AG04450 (cell line): ENCODE measurements at regions not wholly inside any gene's neighbourhood (a gene's known extent, or its start where the extent isn't known, plus 50 kb on each side); places are given as distances from the start of the nearest gene placed in this dataset.

ENCODE experiments used
- CTCF ChIA-PET: fragments of 300-600, 350-600 bp; formaldehyde crosslinking; extraction: SDS; loops from one replicate; lab custom pipeline; 2022; ENCODE audit warnings: antibody characterized with exemption, inconsistent platforms; lab: Charles Lee
- POLR2A ChIA-PET: fragments of 350-600 bp; formaldehyde crosslinking; extraction: SDS; loops from one replicate; lab custom pipeline; 2021; ENCODE audit warnings: antibody characterized with exemption, inconsistent platforms; lab: Yijun Ruan, JAX
- DNase-seq: peaks from one replicate; pipeline ENCODE4 v3.0.0-alpha.2; 2011; ENCODE audit warnings: low read depth, low spot score
- H3K27ac ChIP-seq: one replicate; pipeline ENCODE4 v1.5.1; 2012; ENCODE audit warnings: low read depth, low read length, control low read depth
- H3K27me3 ChIP-seq: one replicate; pipeline ENCODE4 v1.6.0; 2012; ENCODE audit warnings: low read length; ENCODE audit not compliant: control insufficient read depth, insufficient read depth
- H3K4me3 ChIP-seq: 2 replicates; pipeline ENCODE4 v1.5.1; 2011; ENCODE audit warnings: mild to moderate bottlenecking, low read depth, low read length, control low read depth
- H3K9me3 ChIP-seq: 2 replicates; pipeline ENCODE4 v1.5.1; 2012; ENCODE audit warnings: low read length; ENCODE audit not compliant: control insufficient read depth, insufficient read depth
- TF ChIP-seq, protein P1 (sequence below): IDR thresholded peaks from 2 replicates; pipeline ENCODE4 v1.5.1; 2011; ENCODE audit warnings: low read depth, low read length, control low read depth, inconsistent platforms

DNA sequence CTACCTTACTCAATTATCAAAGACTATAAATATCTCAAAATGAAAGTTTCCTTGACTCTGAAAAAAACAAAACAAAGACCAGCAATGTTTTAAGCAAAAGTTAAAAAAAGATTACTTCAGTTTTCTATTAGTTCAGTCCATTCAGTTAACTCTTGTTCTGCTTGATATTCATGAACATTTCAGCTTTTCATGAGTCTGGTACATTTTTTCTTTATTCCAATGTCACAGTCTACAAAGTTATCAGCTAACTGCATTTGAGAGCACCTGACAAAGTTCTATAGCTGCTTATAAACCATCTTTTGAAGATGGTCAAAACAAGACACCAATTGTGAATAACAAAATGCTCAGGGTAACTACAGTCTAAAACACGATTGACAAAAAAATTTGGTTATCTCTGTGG lies 156.1 kb upstream of the NOX3 start:
- Histone ChIP-seq H3K9me3 (peaks cover 3% of the 10 kb centered on the region; the same call in 1 of the 2 replicates), H3K27me3 (no peaks in the 10 kb centered on the region), H3K4me3 (no peak overlapping the region), H3K27ac (no peak overlapping the region)
- ChIA-PET CTCF (no interaction called here), POLR2A (no interaction called here)
- no peak for DNase-seq
- TF ChIP-seq, protein P1, sequence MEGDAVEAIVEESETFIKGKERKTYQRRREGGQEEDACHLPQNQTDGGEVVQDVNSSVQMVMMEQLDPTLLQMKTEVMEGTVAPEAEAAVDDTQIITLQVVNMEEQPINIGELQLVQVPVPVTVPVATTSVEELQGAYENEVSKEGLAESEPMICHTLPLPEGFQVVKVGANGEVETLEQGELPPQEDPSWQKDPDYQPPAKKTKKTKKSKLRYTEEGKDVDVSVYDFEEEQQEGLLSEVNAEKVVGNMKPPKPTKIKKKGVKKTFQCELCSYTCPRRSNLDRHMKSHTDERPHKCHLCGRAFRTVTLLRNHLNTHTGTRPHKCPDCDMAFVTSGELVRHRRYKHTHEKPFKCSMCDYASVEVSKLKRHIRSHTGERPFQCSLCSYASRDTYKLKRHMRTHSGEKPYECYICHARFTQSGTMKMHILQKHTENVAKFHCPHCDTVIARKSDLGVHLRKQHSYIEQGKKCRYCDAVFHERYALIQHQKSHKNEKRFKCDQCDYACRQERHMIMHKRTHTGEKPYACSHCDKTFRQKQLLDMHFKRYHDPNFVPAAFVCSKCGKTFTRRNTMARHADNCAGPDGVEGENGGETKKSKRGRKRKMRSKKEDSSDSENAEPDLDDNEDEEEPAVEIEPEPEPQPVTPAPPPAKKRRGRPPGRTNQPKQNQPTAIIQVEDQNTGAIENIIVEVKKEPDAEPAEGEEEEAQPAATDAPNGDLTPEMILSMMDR = no peak

DNA sequence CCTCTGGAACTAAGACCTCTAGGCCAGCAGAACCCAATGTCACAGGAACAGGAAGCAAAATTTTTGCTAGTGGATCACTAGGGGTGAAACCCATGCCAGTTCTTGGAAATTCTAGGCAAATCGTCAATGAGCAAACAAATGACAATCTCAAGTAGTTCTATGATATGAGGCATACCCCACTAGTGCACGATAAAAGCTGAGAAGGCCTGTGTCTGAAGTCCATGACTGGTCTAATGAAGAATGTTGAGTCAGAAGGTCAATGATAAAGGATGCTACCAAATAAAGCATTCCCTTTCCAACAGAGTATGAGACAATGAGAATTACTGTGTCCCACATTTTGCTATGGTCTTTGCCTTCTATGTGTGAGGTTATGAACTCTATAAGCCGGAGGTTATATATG lies 149.4 kb upstream of the NOX3 start:
- H3K27ac ChIP-seq = no peak overlapping the region
- H3K4me3 ChIP-seq = no peak overlapping the region
- POLR2A ChIA-PET = no interaction called here
- no peaks in the 10 kb centered on the region for H3K9me3 ChIP-seq
- CTCF ChIA-PET = no interaction called here
- DNase-seq = no peak
- H3K27me3 ChIP-seq = no peaks in the 10 kb centered on the region
- TF ChIP-seq, protein P1 = no peak

DNA sequence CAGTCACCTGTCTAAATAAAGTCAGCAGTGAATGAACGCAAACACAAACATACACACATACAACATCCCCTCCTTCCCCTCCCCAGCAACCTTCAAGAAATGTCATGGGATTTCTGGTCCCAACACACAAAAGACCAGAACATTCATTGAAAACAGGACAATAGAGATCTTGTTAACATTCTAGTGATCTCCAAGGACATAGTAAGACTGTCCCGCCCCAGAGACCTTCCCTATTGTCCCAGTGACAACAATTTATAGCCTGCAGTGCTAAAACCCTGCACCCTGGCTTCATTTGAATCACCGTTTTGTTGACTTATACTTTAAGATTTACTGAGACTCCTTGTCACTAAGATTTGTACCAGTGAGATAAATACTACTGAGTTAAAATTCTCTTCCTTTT lies 143.9 kb upstream of the NOX3 start:
- Histone ChIP-seq H3K27me3 (no peaks in the 10 kb centered on the region), H3K9me3 (no peaks in the 10 kb centered on the region), H3K27ac (no peak overlapping the region), H3K4me3 (no peak overlapping the region)
- CTCF ChIA-PET = no interaction called here
- TF ChIP-seq, protein P1 = no peak
- POLR2A ChIA-PET = no interaction called here
- DNase-seq = no peak

DNA sequence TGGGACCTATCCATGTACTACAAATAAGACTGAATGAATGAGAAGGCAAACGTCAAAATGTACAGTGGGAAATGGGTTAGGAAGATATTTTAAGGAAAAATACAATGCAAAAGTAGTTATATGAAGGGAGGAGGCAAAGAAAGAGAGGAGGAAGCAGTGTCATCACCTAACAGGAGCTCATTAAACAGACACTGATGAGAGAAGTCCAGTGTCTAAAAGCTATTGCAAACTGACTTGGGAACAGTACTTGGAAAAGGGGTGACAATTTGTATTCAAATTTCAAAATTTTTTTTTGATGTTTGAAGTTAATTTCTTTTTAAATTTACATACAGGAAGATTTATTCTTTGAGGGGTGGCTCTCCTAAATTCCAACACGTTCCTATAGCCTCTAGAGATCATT lies 143.5 kb upstream of the NOX3 start:
- Histone ChIP-seq H3K9me3 (no peaks in the 10 kb centered on the region), H3K4me3 (no peak overlapping the region), H3K27me3 (no peaks in the 10 kb centered on the region), H3K27ac (no peak overlapping the region)
- no peak for DNase-seq
- TF ChIP-seq, protein P1 = no peak
- ChIA-PET CTCF (no interaction called here), POLR2A (no interaction called here)

DNA sequence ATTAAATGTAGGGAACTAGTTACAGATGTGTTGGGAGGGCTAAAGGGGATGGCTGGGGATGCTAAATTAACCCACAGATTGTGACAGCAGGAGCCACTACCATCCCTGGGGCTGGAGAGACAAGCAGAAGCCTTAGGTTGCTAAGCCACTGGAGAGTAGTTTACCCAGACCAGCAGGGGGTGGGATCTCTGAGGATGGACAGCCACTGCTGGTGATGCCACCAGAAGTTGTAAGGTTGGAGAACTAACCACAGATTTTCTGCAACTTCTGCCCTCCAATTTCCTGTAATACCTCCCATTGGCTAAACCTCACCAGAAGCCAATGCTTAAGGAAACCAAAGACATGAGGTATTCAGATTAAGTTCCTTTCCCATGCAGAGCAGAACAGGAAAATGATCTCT lies 139.6 kb upstream of the NOX3 start:
- H3K27ac ChIP-seq = no peak overlapping the region
- ChIA-PET CTCF (no interaction called here), POLR2A (no interaction called here)
- H3K27me3 ChIP-seq = no peaks in the 10 kb centered on the region
- DNase-seq = no peak
- H3K9me3 ChIP-seq = no peaks in the 10 kb centered on the region
- TF ChIP-seq, protein P1 = no peak
- no peak overlapping the region for H3K4me3 ChIP-seq
